ENCODE measurements at regions not wholly inside any gene's neighbourhood (a gene's known extent, or its start where the extent isn't known, plus 50 kb on each side); places are given as distances from the start of the nearest gene placed in this dataset.

- H3K27ac Mint-ChIP-seq, result no peak overlapping the region
- DNase-seq, result no peak
- H3K36me3 Mint-ChIP-seq, result no peaks in the 10 kb centered on the region
- no peak overlapping the region for H3K9ac ChIP-seq (ENCODE audit: insufficient read depth, low read length, poor library complexity, severe bottlenecking)
- no peak for TF ChIP-seq CTCF (IDR thresholded peaks at IDR 0.05)
- H3K4me1 ChIP-seq (ENCODE audit: control insufficient read depth in 1 of 2, insufficient read depth in 2 of 2, low read length in 2 of 2), result no peaks in the 10 kb centered on the region
- H3K4me2 ChIP-seq (replicated peaks; ENCODE audit: extremely low read depth, low read length, poor library complexity, severe bottlenecking), result no peak overlapping the region
- H2AFZ ChIP-seq (ENCODE audit: insufficient read depth, low read depth, low read length, poor library complexity, severe bottlenecking), result no peak overlapping the region
- peaks cover 0 to 6% (median 0%) of the 10 kb centered on the region in 7 donors for H3K9me3 Mint-ChIP-seq
- peaks cover 0 to 1% (median 0%) of the 10 kb centered on the region in 3 donors for H3K27me3 Mint-ChIP-seq (ENCODE audit: low read depth in 3 of 3)
- intact Hi-C loops (cut with micrococcal nuclease), result no loop called here
- no peak overlapping the region for H3K4me3 ChIP-seq (replicated peaks in 1 of 3; ENCODE audit: low read depth in 2 of 3, low read length in 3 of 3)
- WGBS (ENCODE audit: insufficient coverage), result 79% methylated on average over 5 of the region's 8 CpGs
- H3K79me2 ChIP-seq (ENCODE audit: insufficient read depth, low read length), result no peaks in the 10 kb centered on the region
- peaks cover 0 to 3% of the 10 kb centered on the region in 2 donors for H3K9me3 ChIP-seq (replicated peaks in 1 of 2; ENCODE audit: control insufficient read depth in 1 of 2, insufficient read depth in 1 of 2, low read length in 2 of 2)
- H3K27me3 ChIP-seq (ENCODE audit: control insufficient read depth in 2 of 2, insufficient read depth in 2 of 2, low read length in 2 of 2), result no peaks in the 10 kb centered on the region
- H3K27ac ChIP-seq (ENCODE audit: low read depth in 1 of 2, low read length in 2 of 2), result no peak overlapping the region
- no peaks in the 10 kb centered on the region for H4K20me1 ChIP-seq (ENCODE audit: insufficient read depth, low read length)
- H3K36me3 ChIP-seq (replicated peaks in 1 of 2; ENCODE audit: control insufficient read depth in 1 of 2, insufficient read depth in 2 of 2, low read length in 2 of 2), result no peaks in the 10 kb centered on the region
- H3K4me1 Mint-ChIP-seq, result no peaks in the 10 kb centered on the region
- H3K4me3 Mint-ChIP-seq, result no peak overlapping the region
Measured at GRCh38 chr18:72140007-72140406, 404.1 kb downstream of the CBLN2 start.

- Histone ChIP-seq H3K4me3 (replicated peaks in 1 of 3; ENCODE audit: low read depth in 2 of 3, low read length in 3 of 3) (no peak overlapping the region), H3K27ac (ENCODE audit: low read depth in 1 of 2, low read length in 2 of 2) (no peak overlapping the region), H3K9ac (ENCODE audit: insufficient read depth, low read length, poor library complexity, severe bottlenecking) (no peak overlapping the region), H3K27me3 (ENCODE audit: control insufficient read depth in 2 of 2, insufficient read depth in 2 of 2, low read length in 2 of 2) (no peaks in the 10 kb centered on the region), H3K4me2 (replicated peaks; ENCODE audit: extremely low read depth, low read length, poor library complexity, severe bottlenecking) (no peak overlapping the region), H3K9me3 (replicated peaks in 1 of 2; ENCODE audit: control insufficient read depth in 1 of 2, insufficient read depth in 1 of 2, low read length in 2 of 2) (no peaks in the 10 kb centered on the region), H3K36me3 (replicated peaks in 1 of 2; ENCODE audit: control insufficient read depth in 1 of 2, insufficient read depth in 2 of 2, low read length in 2 of 2) (no peaks in the 10 kb centered on the region), H2AFZ (ENCODE audit: insufficient read depth, low read depth, low read length, poor library complexity, severe bottlenecking) (no peak overlapping the region), H4K20me1 (ENCODE audit: insufficient read depth, low read length) (no peaks in the 10 kb centered on the region), H3K4me1 (ENCODE audit: control insufficient read depth in 1 of 2, insufficient read depth in 2 of 2, low read length in 2 of 2) (no peaks in the 10 kb centered on the region), H3K79me2 (ENCODE audit: insufficient read depth, low read length) (no peaks in the 10 kb centered on the region)
- DNase-seq, result no peak
- Mint-ChIP-seq H3K27me3 (ENCODE audit: low read depth in 3 of 3) (no peaks in the 10 kb centered on the region), H3K36me3 (no peaks in the 10 kb centered on the region), H3K27ac (no peak overlapping the region), H3K9me3 (peaks cover 0 to 3% (median 0%) of the 10 kb centered on the region in 7 donors), H3K4me1 (no peaks in the 10 kb centered on the region), H3K4me3 (no peak overlapping the region)
- TF ChIP-seq CTCF (IDR thresholded peaks at IDR 0.05), result no peak
- no CpG with 5 or more reads among the region's 1 CpG for WGBS (ENCODE audit: insufficient coverage)
- intact Hi-C loops (cut with micrococcal nuclease), result no loop called here
Measured at GRCh38 chr18:72128649-72129048, 415.5 kb downstream of the CBLN2 start.

Data from CD14-positive monocyte (primary cell).